Liver (tissue), 8 donors: ENCODE measurements at regions not wholly inside any gene's neighbourhood (a gene's known extent, or its start where the extent isn't known, plus 50 kb on each side); places are given as distances from the start of the nearest gene placed in this dataset.

ENCODE experiments used
- DNase-seq: peaks from one replicate; pipeline ENCODE4 v3.0.0-alpha.2; 2017; ENCODE audit warnings: low spot score
- H3K27ac ChIP-seq, 2 donors: one replicate each; pipeline ENCODE4 v1.7.0; 2013; ENCODE audit warnings: inconsistent platforms in 2 of 2, low read length in 2 of 2, control low read depth in 1 of 2, low read depth in 1 of 2, mild to moderate bottlenecking in 1 of 2
- H3K27me3 ChIP-seq, 4 donors: one replicate each; pipeline versions ENCODE4 v1.6.1 to v1.7.0; 2013; ENCODE audit warnings: low read length in 3 of 4, inconsistent platforms in 1 of 4, mild to moderate bottlenecking in 1 of 4, moderate library complexity in 1 of 4; ENCODE audit not compliant: control insufficient read depth in 4 of 4, insufficient read depth in 4 of 4
- H3K36me3 ChIP-seq, 4 donors: one replicate each; pipeline versions ENCODE4 v1.6.1 to v1.7.0; 2013; ENCODE audit warnings: low read length in 3 of 4, mild to moderate bottlenecking in 3 of 4, low read depth in 1 of 4, moderate library complexity in 1 of 4; ENCODE audit not compliant: control insufficient read depth in 4 of 4, insufficient read depth in 3 of 4
- H3K4me1 ChIP-seq, 4 donors: one replicate each; pipeline versions ENCODE4 v1.6.1 to v1.7.0; 2013; ENCODE audit warnings: low read length in 3 of 4, mild to moderate bottlenecking in 3 of 4, moderate library complexity in 1 of 4; ENCODE audit not compliant: control insufficient read depth in 4 of 4, insufficient read depth in 4 of 4
- H3K4me3 ChIP-seq, 3 donors: one replicate each; pipeline versions ENCODE4 v1.6.1 to v1.7.0; 2013; ENCODE audit warnings: low read length in 3 of 3, control low read depth in 1 of 3, low read depth in 1 of 3, mild to moderate bottlenecking in 1 of 3
- H3K9ac ChIP-seq, 2 donors: one replicate each; pipeline ENCODE4 v1.7.0; 2013; ENCODE audit warnings: low read length in 2 of 2, mild to moderate bottlenecking in 2 of 2, moderate library complexity in 2 of 2, control low read depth in 1 of 2, low read depth in 1 of 2
- H3K9me3 ChIP-seq, 4 donors: one replicate each; pipeline versions ENCODE4 v1.6.1 to v1.7.0; 2013; ENCODE audit warnings: low read length in 3 of 4; ENCODE audit not compliant: control insufficient read depth in 4 of 4
- CTCF ChIP-seq: fragments of 150-350 bp; IDR thresholded peaks from 2 replicates; pipeline ENCODE4 v1.5.1; 2017; ENCODE audit warnings: improper control_type of control experiment, low read depth, low read length; ENCODE audit not compliant: missing input control
- FOXA1 ChIP-seq: IDR thresholded peaks from 2 replicates; pipeline ENCODE4 v1.6.1; 2016; ENCODE audit warnings: antibody characterized with exemption
- FOXA2 ChIP-seq: IDR thresholded peaks from 2 replicates; pipeline ENCODE4 v1.6.1; 2016; ENCODE audit warnings: antibody characterized with exemption
- HNF4A ChIP-seq, 2 donors: conservative IDR thresholded peaks; 2 replicates each; pipeline ENCODE4 v1.6.1; 2016; ENCODE audit warnings: antibody characterized with exemption in 2 of 2, mild to moderate bottlenecking in 2 of 2
- HNF4G ChIP-seq: IDR thresholded peaks from 2 replicates; pipeline ENCODE4 v1.6.1; 2016; ENCODE audit warnings: antibody characterized with exemption
- JUND ChIP-seq, 2 donors: IDR thresholded peaks; 2 replicates each; pipeline ENCODE4 v1.6.1; 2016; ENCODE audit warnings: antibody characterized with exemption in 2 of 2
- MAX ChIP-seq: IDR thresholded peaks from 2 replicates; pipeline ENCODE4 v1.6.1; 2016; ENCODE audit warnings: antibody characterized with exemption
- NR2F2 ChIP-seq: IDR thresholded peaks from 2 replicates; pipeline ENCODE4 v1.6.1; 2016; ENCODE audit warnings: antibody characterized with exemption
- RAD21 ChIP-seq, 2 donors: IDR thresholded peaks; 2 replicates each; pipeline ENCODE4 v1.6.1; 2016; ENCODE audit warnings: antibody characterized with exemption in 2 of 2, mild to moderate bottlenecking in 2 of 2
- REST ChIP-seq: IDR thresholded peaks from 2 replicates; pipeline ENCODE4 v1.6.1; 2016; ENCODE audit warnings: antibody characterized with exemption, mild to moderate bottlenecking
- RXRA ChIP-seq, 2 donors: IDR thresholded peaks; 2 replicates each; pipeline ENCODE4 v1.6.1; 2017 to 2018; ENCODE audit warnings: antibody characterized with exemption in 2 of 2, mild to moderate bottlenecking in 1 of 2
- SP1 ChIP-seq: IDR thresholded peaks from 2 replicates; pipeline ENCODE4 v1.6.1; 2018; ENCODE audit warnings: antibody characterized with exemption, mild to moderate bottlenecking
- TAF1 ChIP-seq: conservative IDR thresholded peaks from 2 replicates; pipeline ENCODE4 v1.6.1; 2016; ENCODE audit warnings: antibody characterized with exemption, mild to moderate bottlenecking
- YY1 ChIP-seq: IDR thresholded peaks from 2 replicates; pipeline ENCODE4 v1.6.1; 2016; ENCODE audit warnings: antibody characterized with exemption, mild to moderate bottlenecking
- ZBTB33 ChIP-seq: IDR thresholded peaks from 2 replicates; pipeline ENCODE4 v1.6.1; 2016; ENCODE audit warnings: antibody characterized with exemption
- WGBS: extraction: QIAGEN DNeasy Blood & Tissue Kit; methylation state at CpG from one replicate; pipeline ENCODE4 v1.1.7; 2013; 5-methylcytosine and 5-hydroxymethylcytosine counted together
- donor health status: healthy.
- donor health status: healthy.
- donor health status: healthy.
- donor health status: healthy.
- donor health status: healthy.

- WGBS = 84% methylated on average over 8 of the region's 8 CpGs
These were observed 70.6 kb upstream of the PUDP start for GRCh38 chrX:7218321-7219152.

GRCh38 chrX:7216981-7217587 is 69.1 kb upstream of the PUDP start:
- Histone ChIP-seq H3K27ac (no peak overlapping the region), H3K4me1 (no peaks in the 10 kb centered on the region), H3K36me3 (no peaks in the 10 kb centered on the region), H3K4me3 (no peak overlapping the region), H3K9me3 (no peaks in the 10 kb centered on the region), H3K27me3 (no peaks in the 10 kb centered on the region), H3K9ac (no peak overlapping the region)
- 98% methylated on average over 6 of the region's 6 CpGs for WGBS
- DNase-seq = no peak
- no peak for TF ChIP-seq JUND (IDR thresholded peaks at IDR 0.05)
- no peak for TF ChIP-seq HNF4A (conservative IDR thresholded peaks at IDR 0.05)
- TF ChIP-seq NR2F2 = no peak
- no peak for TF ChIP-seq YY1
- TF ChIP-seq ZBTB33 = no peak
- TF ChIP-seq RXRA (IDR thresholded peaks at IDR 0.05) = no peak
- TF ChIP-seq CTCF = no peak
- no peak for TF ChIP-seq RAD21 (IDR thresholded peaks at IDR 0.05)
- TF ChIP-seq SP1 = no peak
- TF ChIP-seq MAX = no peak
- TF ChIP-seq TAF1 = no peak
- TF ChIP-seq REST = no peak
- TF ChIP-seq FOXA2 = no peak

More at GRCh38 chrX:7218321-7219152, 70.6 kb upstream of the PUDP start:
- TF ChIP-seq YY1 (no peak), HNF4G (no peak), REST (no peak), RXRA (IDR thresholded peaks at IDR 0.05) (no peak), FOXA2 (no peak), JUND (IDR thresholded peaks at IDR 0.05) (no peak), FOXA1 (no peak), RAD21 (IDR thresholded peaks at IDR 0.05) (no peak), NR2F2 (no peak)
- no peaks in the 10 kb centered on the region for H3K27me3 ChIP-seq
- no peak overlapping the region for H3K9ac ChIP-seq
- DNase-seq = no peak
- H3K9me3 ChIP-seq = no peaks in the 10 kb centered on the region
- H3K4me3 ChIP-seq = no peak overlapping the region
- no peak overlapping the region for H3K27ac ChIP-seq
- H3K36me3 ChIP-seq = no peaks in the 10 kb centered on the region
- no peaks in the 10 kb centered on the region for H3K4me1 ChIP-seq
